Vagina (tissue), 2 donors: ENCODE measurements at regions not wholly inside any gene's neighbourhood (a gene's known extent, or its start where the extent isn't known, plus 50 kb on each side); places are given as distances from the start of the nearest gene placed in this dataset.

Source experiments
- CTCF ChIP-seq, 3 experiments: fragments of 450-650 bp in 2 of 3; fragments of 200-600 bp in 1 of 3; sonication (generic) in 1 of 3; IDR thresholded peaks; one replicate each; pipeline ENCODE4 v1.5.1; 2017 to 2019; ENCODE audit warnings: antibody characterized with exemption in 3 of 3, mild to moderate bottlenecking in 2 of 3, moderate library complexity in 2 of 3
- POLR2A ChIP-seq, 2 donors: fragments of 450-650 bp; IDR thresholded peaks; one replicate each; pipeline ENCODE4 v1.6.1; 2017; ENCODE audit warnings: antibody characterized with exemption in 2 of 2, mild to moderate bottlenecking in 2 of 2, moderate library complexity in 2 of 2
- POLR2AphosphoS5 ChIP-seq, 2 donors: sonication (generic); formaldehyde crosslinking; IDR thresholded peaks; one replicate each; pipeline ENCODE4 v1.9.0; 2017; ENCODE audit warnings: antibody characterized with exemption in 2 of 2, mild to moderate bottlenecking in 2 of 2, low read depth in 1 of 2; ENCODE audit not compliant: insufficient read depth in 1 of 2

- TF ChIP-seq CTCF (IDR thresholded peaks at IDR 0.05) = no peak
- no peak for TF ChIP-seq POLR2A (IDR thresholded peaks at IDR 0.05)
- peak in 1 of 2 donors; percentile 9 for TF ChIP-seq POLR2AphosphoS5 (IDR thresholded peaks at IDR 0.05; ENCODE audit: insufficient read depth in 1 of 2, low read depth in 1 of 2)
These were observed 142.5 kb upstream of the MAGI3 start for GRCh38 chr1:113247782-113248181.
